GM12878 (cell line): ENCODE measurements at regions not wholly inside any gene's neighbourhood (a gene's known extent, or its start where the extent isn't known, plus 50 kb on each side); places are given as distances from the start of the nearest gene placed in this dataset.

Experiments used
- ATAC-seq: fragments of 200-7000 bp; cut with Tn5 transposase; 3 replicates; pipeline ENCODE4 v1.9.1; 2020; ENCODE audit warnings: mild to moderate bottlenecking, moderate library complexity
- BruUV-seq: library from RNA; stranded (reverse); fragments of 400-500 nt; replicated peaks from 2 replicates; lab custom pipeline; 2021; lab: Mats Ljungman, UMichigan
- CTCF ChIA-PET: fragments of 300-600 bp; sonication (Branson Sonifier 250); formaldehyde crosslinking; extraction: SDS; loops from one replicate; lab custom pipeline; 2021; ENCODE audit warnings: inconsistent platforms; lab: Yijun Ruan, JAX
- POLR2A ChIA-PET: fragments of 350-600 bp; formaldehyde crosslinking; extraction: SDS; loops from one replicate; lab custom pipeline; 2021; ENCODE audit warnings: inconsistent platforms; lab: Charles Lee
- RAD21 ChIA-PET: fragments of 300-600 bp; sonication (Branson Sonifier 250); formaldehyde crosslinking; loops from one replicate; lab custom pipeline; 2023; ENCODE audit warnings: antibody characterized with exemption; ENCODE audit not compliant: unreplicated experiment; lab: Charles Lee
- SMC1A ChIA-PET: fragments of 300-600 bp; sonication (Branson Sonifier 250); formaldehyde crosslinking; loops from one replicate; lab custom pipeline; 2023; ENCODE audit not compliant: unreplicated experiment, uncharacterized antibody; lab: Charles Lee
- DNase-seq: peaks from one replicate; pipeline ENCODE4 v3.0.0-alpha.2; 2011; ENCODE audit warnings: low read depth, low spot score
- FAIRE-seq: peaks from 3 replicates; lab custom pipeline; 2011; peaks lifted over from hg19 to GRCh38; lab: Jason Lieb, UNC
- H2AFZ ChIP-seq: 2 replicates; pipeline ENCODE4 v1.6.0; 2011; ENCODE audit warnings: low read depth, low read length, control low read depth; ENCODE audit not compliant: control insufficient read depth
- H3K27ac ChIP-seq: 2 replicates; pipeline ENCODE4 v1.5.1; 2011; ENCODE audit warnings: control low read depth; ENCODE audit not compliant: control insufficient read depth, insufficient read depth
- H3K27me3 ChIP-seq, 2 experiments: replicated peaks in 1 of 2; 2 replicates each; pipeline versions ENCODE4 v1.6.0 to v1.6.1; 2011; ENCODE audit warnings: low read length in 1 of 2; ENCODE audit not compliant: control insufficient read depth in 2 of 2, insufficient read depth in 2 of 2
- H3K36me3 ChIP-seq, 2 experiments: 2 replicates each; pipeline ENCODE4 v1.5.1; 2011; ENCODE audit warnings: low read length in 1 of 2; ENCODE audit not compliant: control insufficient read depth in 2 of 2, insufficient read depth in 2 of 2
- H3K4me1 ChIP-seq: 2 replicates; pipeline ENCODE4 v1.6.1; 2011; ENCODE audit warnings: mild to moderate bottlenecking, low read length, moderate library complexity, mixed read lengths; ENCODE audit not compliant: control insufficient read depth, insufficient read depth
- H3K4me2 ChIP-seq: 2 replicates; pipeline ENCODE4 v1.6.0; 2011; ENCODE audit warnings: control low read depth; ENCODE audit not compliant: control insufficient read depth, insufficient read depth
- H3K4me3 ChIP-seq: fragments of 200-600 bp; sonication (generic); 2 replicates; pipeline ENCODE4 v1.5.1; 2016
- H3K79me2 ChIP-seq: 2 replicates; pipeline ENCODE4 v1.6.0; 2011; ENCODE audit warnings: low read length; ENCODE audit not compliant: control insufficient read depth, insufficient read depth
- H3K9ac ChIP-seq: 2 replicates; pipeline ENCODE4 v1.8.0; 2011; ENCODE audit warnings: low read length, control low read depth, mixed read lengths; ENCODE audit not compliant: control insufficient read depth, insufficient read depth
- H3K9me3 ChIP-seq: replicated peaks from 3 replicates; pipeline ENCODE4 v1.5.1; 2011; ENCODE audit warnings: mild to moderate bottlenecking, low read length; ENCODE audit not compliant: control insufficient read depth, insufficient read depth
- H4K20me1 ChIP-seq: 2 replicates; pipeline ENCODE4 v1.6.0; 2011; ENCODE audit not compliant: control insufficient read depth, insufficient read depth
- ESRRA ChIP-seq: IDR thresholded peaks from 2 replicates; pipeline ENCODE4 v1.6.1; 2012; ENCODE audit warnings: mild to moderate bottlenecking, low read length, improper control_type of control experiment
- ETV6 ChIP-seq, 2 experiments: fragments of 450-650 bp in 1 of 2; IDR thresholded peaks in 1 of 2; conservative IDR thresholded peaks in 1 of 2; 2 replicates each; pipeline ENCODE4 v1.6.1; 2014; ENCODE audit warnings: antibody characterized with exemption in 1 of 2, borderline replicate concordance in 1 of 2, low read depth in 1 of 2, mild to moderate bottlenecking in 1 of 2, moderate library complexity in 1 of 2
- MEF2B ChIP-seq: fragments of 450-650 bp; IDR thresholded peaks from 2 replicates; pipeline ENCODE4 v1.6.1; 2018; ENCODE audit warnings: mild to moderate bottlenecking, moderate library complexity; ENCODE audit not compliant: partially characterized antibody, poor library complexity, severe bottlenecking
- NFIC ChIP-seq: IDR thresholded peaks from 2 replicates; pipeline ENCODE4 v1.6.1; 2012; ENCODE audit warnings: low read depth, mild to moderate bottlenecking, inconsistent platforms, low read length, moderate library complexity
- SPI1 ChIP-seq: IDR thresholded peaks from 2 replicates; pipeline ENCODE4 v1.6.1; 2011; ENCODE audit warnings: low read depth, mild to moderate bottlenecking, low read length, moderate library complexity, borderline replicate concordance; ENCODE audit not compliant: insufficient read depth
- STAT1 ChIP-seq: fragments of 450-650 bp; conservative IDR thresholded peaks from 2 replicates; pipeline ENCODE4 v1.6.1; 2014; ENCODE audit warnings: antibody characterized with exemption, mild to moderate bottlenecking
- WGBS: methylation state at CpG from one replicate; pipeline ENCODE4 v1.1.6; 2016; ENCODE audit warnings: low lambda C conversion rate; ENCODE audit not compliant: insufficient replicate concordance, insufficient coverage; ENCODE audit errors: missing lambda C conversion rate; 5-methylcytosine and 5-hydroxymethylcytosine counted together
- in situ Hi-C: fragments of 300-500 bp; cut with MboI; formaldehyde crosslinking; loops from 9 replicates; pipeline ENCODE4 v1.14.3; 2018; ENCODE audit warnings: mixed read lengths
- intact Hi-C: fragments of 100-400 bp; cut with micrococcal nuclease; formaldehyde crosslinking; loops from one replicate; pipeline ENCODE4 v1.14.2; 2022; ENCODE audit not compliant: unreplicated experiment
- TF ChIP-seq, protein P1 (sequence below): IDR thresholded peaks from 2 replicates; pipeline ENCODE4 v1.6.1; 2012; ENCODE audit warnings: improper control_type of control experiment, low read depth, low read length; ENCODE audit not compliant: insufficient replicate concordance
- TF ChIP-seq, protein P2 (sequence below): fragments of 450-650 bp; IDR thresholded peaks from 2 replicates; pipeline ENCODE4 v1.6.1; 2016; ENCODE audit warnings: mild to moderate bottlenecking

DNA sequence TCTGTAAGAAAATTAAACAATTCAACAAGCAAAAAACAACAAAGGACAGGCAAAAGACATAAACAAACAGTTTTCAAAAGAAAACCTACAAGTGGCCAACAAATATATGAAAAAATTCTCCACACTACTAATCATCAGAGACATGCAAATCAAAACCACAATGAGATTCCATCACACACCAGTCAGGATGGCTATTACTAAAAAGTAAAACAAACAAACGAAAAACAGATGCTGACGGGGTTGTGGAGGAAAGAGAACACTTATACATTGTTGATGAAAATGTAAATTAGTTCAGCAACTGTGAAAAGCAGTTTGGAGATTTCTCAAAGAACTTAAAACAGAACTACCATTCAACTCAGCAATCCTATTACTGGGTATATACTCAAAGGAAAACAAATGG, 537.6 kb downstream of the HDGFL1 start:
- ChIA-PET CTCF (no interaction called here), POLR2A (no interaction called here), SMC1A (no interaction called here), RAD21 (no interaction called here)
- Histone ChIP-seq H3K4me3 (no peak overlapping the region), H3K4me2 (no peak overlapping the region), H3K9ac (no peak overlapping the region), H3K4me1 (no peaks in the 10 kb centered on the region), H3K27ac (no peak overlapping the region), H3K79me2 (no peaks in the 10 kb centered on the region), H2AFZ (no peak overlapping the region), H3K9me3 (no peaks in the 10 kb centered on the region), H4K20me1 (no peaks in the 10 kb centered on the region), H3K36me3 (no peaks in the 10 kb centered on the region), H3K27me3 (no peaks in the 10 kb centered on the region)
- no peak for TF ChIP-seq STAT1
- no peak for TF ChIP-seq NFIC
- TF ChIP-seq, protein P1, sequence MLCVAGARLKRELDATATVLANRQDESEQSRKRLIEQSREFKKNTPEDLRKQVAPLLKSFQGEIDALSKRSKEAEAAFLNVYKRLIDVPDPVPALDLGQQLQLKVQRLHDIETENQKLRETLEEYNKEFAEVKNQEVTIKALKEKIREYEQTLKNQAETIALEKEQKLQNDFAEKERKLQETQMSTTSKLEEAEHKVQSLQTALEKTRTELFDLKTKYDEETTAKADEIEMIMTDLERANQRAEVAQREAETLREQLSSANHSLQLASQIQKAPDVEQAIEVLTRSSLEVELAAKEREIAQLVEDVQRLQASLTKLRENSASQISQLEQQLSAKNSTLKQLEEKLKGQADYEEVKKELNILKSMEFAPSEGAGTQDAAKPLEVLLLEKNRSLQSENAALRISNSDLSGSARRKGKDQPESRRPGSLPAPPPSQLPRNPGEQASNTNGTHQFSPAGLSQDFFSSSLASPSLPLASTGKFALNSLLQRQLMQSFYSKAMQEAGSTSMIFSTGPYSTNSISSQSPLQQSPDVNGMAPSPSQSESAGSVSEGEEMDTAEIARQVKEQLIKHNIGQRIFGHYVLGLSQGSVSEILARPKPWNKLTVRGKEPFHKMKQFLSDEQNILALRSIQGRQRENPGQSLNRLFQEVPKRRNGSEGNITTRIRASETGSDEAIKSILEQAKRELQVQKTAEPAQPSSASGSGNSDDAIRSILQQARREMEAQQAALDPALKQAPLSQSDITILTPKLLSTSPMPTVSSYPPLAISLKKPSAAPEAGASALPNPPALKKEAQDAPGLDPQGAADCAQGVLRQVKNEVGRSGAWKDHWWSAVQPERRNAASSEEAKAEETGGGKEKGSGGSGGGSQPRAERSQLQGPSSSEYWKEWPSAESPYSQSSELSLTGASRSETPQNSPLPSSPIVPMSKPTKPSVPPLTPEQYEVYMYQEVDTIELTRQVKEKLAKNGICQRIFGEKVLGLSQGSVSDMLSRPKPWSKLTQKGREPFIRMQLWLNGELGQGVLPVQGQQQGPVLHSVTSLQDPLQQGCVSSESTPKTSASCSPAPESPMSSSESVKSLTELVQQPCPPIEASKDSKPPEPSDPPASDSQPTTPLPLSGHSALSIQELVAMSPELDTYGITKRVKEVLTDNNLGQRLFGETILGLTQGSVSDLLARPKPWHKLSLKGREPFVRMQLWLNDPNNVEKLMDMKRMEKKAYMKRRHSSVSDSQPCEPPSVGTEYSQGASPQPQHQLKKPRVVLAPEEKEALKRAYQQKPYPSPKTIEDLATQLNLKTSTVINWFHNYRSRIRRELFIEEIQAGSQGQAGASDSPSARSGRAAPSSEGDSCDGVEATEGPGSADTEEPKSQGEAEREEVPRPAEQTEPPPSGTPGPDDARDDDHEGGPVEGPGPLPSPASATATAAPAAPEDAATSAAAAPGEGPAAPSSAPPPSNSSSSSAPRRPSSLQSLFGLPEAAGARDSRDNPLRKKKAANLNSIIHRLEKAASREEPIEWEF = no peak
- TF ChIP-seq ESRRA = no peak
- TF ChIP-seq, protein P2, sequence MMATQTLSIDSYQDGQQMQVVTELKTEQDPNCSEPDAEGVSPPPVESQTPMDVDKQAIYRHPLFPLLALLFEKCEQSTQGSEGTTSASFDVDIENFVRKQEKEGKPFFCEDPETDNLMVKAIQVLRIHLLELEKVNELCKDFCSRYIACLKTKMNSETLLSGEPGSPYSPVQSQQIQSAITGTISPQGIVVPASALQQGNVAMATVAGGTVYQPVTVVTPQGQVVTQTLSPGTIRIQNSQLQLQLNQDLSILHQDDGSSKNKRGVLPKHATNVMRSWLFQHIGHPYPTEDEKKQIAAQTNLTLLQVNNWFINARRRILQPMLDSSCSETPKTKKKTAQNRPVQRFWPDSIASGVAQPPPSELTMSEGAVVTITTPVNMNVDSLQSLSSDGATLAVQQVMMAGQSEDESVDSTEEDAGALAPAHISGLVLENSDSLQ = no peak
- no peak for TF ChIP-seq ETV6 (conservative IDR thresholded peaks at IDR 0.05 in 1 of 2, IDR thresholded peaks at IDR 0.05 in 1 of 2; ENCODE audit: borderline replicate concordance in 1 of 2, low read depth in 1 of 2)
- no peak for TF ChIP-seq MEF2B
- TF ChIP-seq SPI1 = no peak
- DNase-seq = no peak
- 0% methylated on average over 2 of the region's 2 CpGs for WGBS
- no peak for ATAC-seq
- in situ Hi-C loops (no loop called here), intact Hi-C loops (no loop called here)
- FAIRE-seq = no peak
- BruUV-seq = no TSS peak
